CD4-positive, alpha-beta T cell (primary cell): ENCODE measurements at regions not wholly inside any gene's neighbourhood (a gene's known extent, or its start where the extent isn't known, plus 50 kb on each side); places are given as distances from the start of the nearest gene placed in this dataset.

Source experiments
- ATAC-seq: fragments of 200-7000 bp; cut with Tn5 transposase; one replicate; pipeline ENCODE4 v1.10.0; 2022; ENCODE audit warnings: mild to moderate bottlenecking; ENCODE audit not compliant: poor library complexity
- CTCF ChIA-PET: fragments of 350-600 bp; sonication (Branson Sonifier 250); formaldehyde crosslinking; loops from one replicate; lab custom pipeline; 2021; ENCODE audit warnings: antibody characterized with exemption, inconsistent platforms; lab: Charles Lee
- POLR2A ChIA-PET: fragments of 350-600 bp; sonication (Branson Sonifier 250); formaldehyde crosslinking; loops from one replicate; lab custom pipeline; 2021; ENCODE audit warnings: antibody characterized with exemption, inconsistent platforms; lab: Charles Lee
- DNase-seq, 14 experiments: peaks; one replicate each; pipeline ENCODE4 v3.0.0-alpha.2; 2013 to 2020; ENCODE audit warnings: mixed read lengths in 2 of 14
- H3K27ac ChIP-seq, 2 donors: one replicate each; pipeline versions ENCODE4 v1.5.1 to v1.7.0; 2013; ENCODE audit warnings: low read length in 2 of 2, low read depth in 1 of 2, mild to moderate bottlenecking in 1 of 2
- H3K27me3 ChIP-seq, 2 experiments: 1 replicate in 1 of 2; 2 replicates in 1 of 2; pipeline versions ENCODE4 v1.6.1 to v1.7.0; 2013; ENCODE audit warnings: low read length in 2 of 2, control low read depth in 1 of 2, mild to moderate bottlenecking in 1 of 2, moderate library complexity in 1 of 2; ENCODE audit not compliant: insufficient read depth in 2 of 2, control insufficient read depth in 1 of 2
- H3K36me3 ChIP-seq: one replicate; pipeline ENCODE4 v1.6.1; 2013; ENCODE audit warnings: low read length, control low read depth; ENCODE audit not compliant: insufficient read depth
- H3K4me1 ChIP-seq: one replicate; pipeline ENCODE4 v1.6.1; 2013; ENCODE audit warnings: low read length, control low read depth; ENCODE audit not compliant: insufficient read depth
- H3K4me3 ChIP-seq: one replicate; pipeline ENCODE4 v1.5.1; 2013; ENCODE audit warnings: mild to moderate bottlenecking, low read length, moderate library complexity
- H3K9me3 ChIP-seq, 2 experiments: 1 replicate in 1 of 2; 2 replicates in 1 of 2; pipeline versions ENCODE4 v1.6.1 to v1.7.0; 2013; ENCODE audit warnings: low read length in 2 of 2, mild to moderate bottlenecking in 2 of 2, control low read depth in 1 of 2, moderate library complexity in 1 of 2; ENCODE audit not compliant: control insufficient read depth in 1 of 2, insufficient read depth in 1 of 2
- H3K27ac Mint-ChIP-seq: one replicate; pipeline ENCODE4 v1.8.0; 2020; ENCODE audit warnings: mixed read lengths
- H3K27me3 Mint-ChIP-seq: one replicate; pipeline ENCODE4 v1.8.0; 2021; ENCODE audit warnings: mixed read lengths
- H3K36me3 Mint-ChIP-seq: one replicate; pipeline ENCODE4 v1.8.0; 2021; ENCODE audit warnings: low read depth, mixed read lengths
- H3K4me1 Mint-ChIP-seq: one replicate; pipeline ENCODE4 v1.8.0; 2021; ENCODE audit warnings: low read depth, mixed read lengths
- H3K4me3 Mint-ChIP-seq: one replicate; pipeline ENCODE4 v1.8.0; 2020; ENCODE audit warnings: mild to moderate bottlenecking, mixed read lengths
- H3K9me3 Mint-ChIP-seq: one replicate; pipeline ENCODE4 v1.8.0; 2020; ENCODE audit warnings: mixed read lengths
- CTCF ChIP-seq: fragments of 200-600 bp; IDR thresholded peaks from one replicate; pipeline ENCODE4 v1.8.0; 2022; ENCODE audit warnings: antibody characterized with exemption, mild to moderate bottlenecking
- intact Hi-C, 2 experiments: fragments of 100-400 bp; cut with DNase I in 1 of 2; cut with micrococcal nuclease in 1 of 2; formaldehyde crosslinking; loops; one replicate each; pipeline versions ENCODE4 v1.15.1 to v1.9.0; 2023 to 2025; cut with DNase I, micrococcal nuclease

GRCh38 chr2:173590276-173590861 lies 235.7 kb downstream of the CDCA7 start:
- H3K9me3 ChIP-seq: peaks cover 6 to 9% of the 10 kb centered on the region in 2 experiments
- H3K36me3 ChIP-seq: no peaks in the 10 kb centered on the region
- Mint-ChIP-seq H3K4me1 (no peaks in the 10 kb centered on the region), H3K36me3 (no peaks in the 10 kb centered on the region), H3K27me3 (peaks cover 30% of the 10 kb centered on the region), H3K4me3 (no peak overlapping the region), H3K27ac (no peak overlapping the region), H3K9me3 (peaks cover 3% of the 10 kb centered on the region)
- ChIA-PET CTCF (no interaction called here), POLR2A (no interaction called here)
- H3K27me3 ChIP-seq: peaks cover 0 to 4% of the 10 kb centered on the region in 2 experiments
- intact Hi-C loops: no loop called here
- TF ChIP-seq CTCF: no peak
- H3K4me3 ChIP-seq: no peak overlapping the region
- ATAC-seq (no peak), DNase-seq (no peak)
- H3K4me1 ChIP-seq: no peaks in the 10 kb centered on the region
- no peak overlapping the region for H3K27ac ChIP-seq

- DNase-seq: no peak
- no peaks in the 10 kb centered on the region for H3K36me3 ChIP-seq
- no peak overlapping the region for H3K27ac Mint-ChIP-seq
- H3K36me3 Mint-ChIP-seq: no peaks in the 10 kb centered on the region
- ATAC-seq: no peak
- no peaks in the 10 kb centered on the region for H3K4me1 ChIP-seq
- peaks cover 0 to 4% of the 10 kb centered on the region in 2 experiments for H3K27me3 ChIP-seq
- no peak overlapping the region for H3K4me3 Mint-ChIP-seq
- no peak overlapping the region for H3K4me3 ChIP-seq
- peaks cover 24% of the 10 kb centered on the region for H3K27me3 Mint-ChIP-seq
- CTCF ChIA-PET: no interaction called here
- H3K4me1 Mint-ChIP-seq: no peaks in the 10 kb centered on the region
- no peak for TF ChIP-seq CTCF
- H3K9me3 ChIP-seq: peaks cover 6 to 9% of the 10 kb centered on the region in 2 experiments
- H3K27ac ChIP-seq: no peak overlapping the region
- intact Hi-C loops: no loop called here
- POLR2A ChIA-PET: no interaction called here
- H3K9me3 Mint-ChIP-seq: peaks cover 3% of the 10 kb centered on the region
These were observed 238.4 kb downstream of the CDCA7 start for GRCh38 chr2:173593109-173593508.

GRCh38 chr2:173596244-173596643 lies 241.6 kb downstream of the CDCA7 start:
- POLR2A ChIA-PET: no interaction called here
- Mint-ChIP-seq H3K4me1 (no peaks in the 10 kb centered on the region), H3K36me3 (no peaks in the 10 kb centered on the region), H3K9me3 (peaks cover 5% of the 10 kb centered on the region), H3K4me3 (no peak overlapping the region), H3K27me3 (no peaks in the 10 kb centered on the region), H3K27ac (no peak overlapping the region)
- CTCF ChIA-PET: no interaction called here
- no peak overlapping the region for H3K27ac ChIP-seq
- DNase-seq: no peak
- H3K4me3 ChIP-seq: no peak overlapping the region
- H3K36me3 ChIP-seq: no peaks in the 10 kb centered on the region
- H3K4me1 ChIP-seq: no peaks in the 10 kb centered on the region
- ATAC-seq: no peak
- peaks cover 6 to 9% of the 10 kb centered on the region in 2 experiments for H3K9me3 ChIP-seq
- no peak for TF ChIP-seq CTCF
- intact Hi-C loops: no loop called here
- H3K27me3 ChIP-seq: peaks cover 0 to 4% of the 10 kb centered on the region in 2 experiments
